ENCODE measurements at regions not wholly inside any gene's neighbourhood (a gene's known extent, or its start where the extent isn't known, plus 50 kb on each side); places are given as distances from the start of the nearest gene placed in this dataset.
"Not testable (repeated sequence)": the region's sequence is repeated elsewhere in the genome, so short reads cannot be mapped to it uniquely, and the experiment has no call there.

- no peak for DNase-seq
Observed at GRCh38 chr3:18527691-18528090, 102.6 kb upstream of the SATB1 start.

GRCh38 chr3:18526667-18527066 is 101.5 kb upstream of the SATB1 start:
- DNase-seq: no peak

- not testable (repeated sequence) for DNase-seq
Observed at GRCh38 chr3:18516170-18516569, 91.0 kb upstream of the SATB1 start.

GRCh38 chr3:18513091-18513490 is 88.0 kb upstream of the SATB1 start:
- DNase-seq: no peak

GRCh38 chr3:18512007-18512406 is 86.9 kb upstream of the SATB1 start:
- no peak for DNase-seq

GRCh38 chr3:18510947-18511346 is 85.8 kb upstream of the SATB1 start:
- no peak for DNase-seq

- no peak for DNase-seq
Observed at GRCh38 chr3:18507333-18507732, 82.2 kb upstream of the SATB1 start.

- DNase-seq: no peak
Observed at GRCh38 chr3:18505056-18505455, 79.9 kb upstream of the SATB1 start.

- DNase-seq: no peak
Observed at GRCh38 chr3:18501679-18502343, 76.7 kb upstream of the SATB1 start.

GRCh38 chr3:18500322-18500721 is 75.2 kb upstream of the SATB1 start:
- no peak for DNase-seq

- DNase-seq: peak; percentile 30
Observed at GRCh38 chr3:18499301-18499700, 74.2 kb upstream of the SATB1 start.

- DNase-seq: no peak
Observed at GRCh38 chr3:18494251-18494650, 69.1 kb upstream of the SATB1 start.

GRCh38 chr3:18489939-18490338 is 64.8 kb upstream of the SATB1 start:
- DNase-seq: peak; percentile 39

- DNase-seq: no peak
Observed at GRCh38 chr3:18483226-18483625, 58.1 kb upstream of the SATB1 start.

GRCh38 chr3:18481946-18482548 is 56.9 kb upstream of the SATB1 start:
- no peak for DNase-seq

GRCh38 chr3:18477620-18478019 is 52.5 kb upstream of the SATB1 start:
- DNase-seq: no peak
